Fibroblast of villous mesenchyme (primary cell): ENCODE measurements at regions not wholly inside any gene's neighbourhood (a gene's known extent, or its start where the extent isn't known, plus 50 kb on each side); places are given as distances from the start of the nearest gene placed in this dataset.

Source experiments
- DNase-seq: peaks from one replicate; pipeline ENCODE4 v3.0.0-alpha.2; 2010; ENCODE audit warnings: low read depth
- H3K4me3 ChIP-seq: 2 replicates; pipeline ENCODE4 v1.5.1; 2011; ENCODE audit warnings: low read depth, mild to moderate bottlenecking, low read length
- CTCF ChIP-seq: IDR thresholded peaks from 2 replicates; pipeline ENCODE4 v1.5.1; 2012; ENCODE audit warnings: low read depth, mild to moderate bottlenecking, low read length; ENCODE audit not compliant: insufficient read depth

DNA sequence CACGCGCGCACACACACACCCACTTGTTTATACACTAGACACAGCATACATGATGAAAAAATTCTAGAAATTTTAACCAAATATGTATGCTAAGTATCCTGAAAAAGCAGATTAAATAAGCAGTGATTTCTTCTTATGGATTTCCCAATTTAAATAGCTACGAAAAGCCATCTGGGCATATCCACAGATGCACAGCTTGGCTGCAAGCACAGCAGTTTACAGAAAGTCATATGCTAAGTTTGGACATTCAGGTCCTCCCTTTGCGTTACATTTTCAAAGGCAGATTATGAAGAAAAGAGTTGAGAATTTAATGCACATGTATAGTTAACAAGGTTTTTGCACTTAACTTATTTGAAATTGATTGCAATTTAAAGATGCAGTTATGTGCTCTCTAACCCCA, 542.2 kb upstream of the EPHA5 start:
- H3K4me3 ChIP-seq = no peak overlapping the region
- DNase-seq = no peak
- TF ChIP-seq CTCF = no peak

DNA sequence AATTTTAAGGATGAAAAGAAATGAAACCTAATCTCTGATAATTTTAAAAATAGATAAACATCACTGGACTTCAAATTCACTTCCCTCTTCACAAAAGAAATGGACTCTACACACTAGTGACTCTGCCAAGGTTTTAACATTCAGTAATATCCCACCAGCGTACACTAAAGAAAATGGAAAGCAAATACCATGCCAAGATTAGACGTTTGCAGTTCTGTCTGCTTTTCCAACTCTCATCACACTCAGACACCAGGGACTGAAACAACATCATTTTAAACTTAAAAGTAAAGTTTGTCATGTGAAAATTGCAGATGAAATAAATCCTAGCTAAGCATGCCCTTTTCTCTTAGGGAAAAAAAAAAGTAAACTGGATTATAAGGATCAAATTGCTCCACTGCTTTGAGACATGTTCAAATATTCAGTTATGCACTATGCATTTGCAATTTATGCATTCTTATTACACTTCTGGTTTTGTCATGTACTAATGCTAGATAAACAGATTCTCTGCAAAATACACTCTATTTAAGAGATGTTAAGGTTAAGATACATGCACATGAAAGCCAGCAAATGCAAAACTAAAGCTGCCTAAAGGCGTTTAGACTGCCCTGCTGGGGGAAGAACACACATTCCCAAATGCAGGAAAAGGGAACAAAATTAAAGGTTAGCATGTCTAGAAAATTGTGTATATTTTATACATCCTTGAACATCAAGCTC, 534.4 kb upstream of the EPHA5 start:
- H3K4me3 ChIP-seq = no peak overlapping the region
- TF ChIP-seq CTCF = no peak
- DNase-seq = no peak

- H3K4me3 ChIP-seq = no peak overlapping the region
- DNase-seq = no peak
These were observed 532.6 kb upstream of the EPHA5 start for GRCh38 chr4:66202870-66203269.

GRCh38 chr4:66197451-66197850, 527.2 kb upstream of the EPHA5 start:
- no peak overlapping the region for H3K4me3 ChIP-seq
- no peak for DNase-seq
- no peak for TF ChIP-seq CTCF

More at GRCh38 chr4:66202870-66203269, 532.6 kb upstream of the EPHA5 start:
- TF ChIP-seq CTCF = no peak

DNA sequence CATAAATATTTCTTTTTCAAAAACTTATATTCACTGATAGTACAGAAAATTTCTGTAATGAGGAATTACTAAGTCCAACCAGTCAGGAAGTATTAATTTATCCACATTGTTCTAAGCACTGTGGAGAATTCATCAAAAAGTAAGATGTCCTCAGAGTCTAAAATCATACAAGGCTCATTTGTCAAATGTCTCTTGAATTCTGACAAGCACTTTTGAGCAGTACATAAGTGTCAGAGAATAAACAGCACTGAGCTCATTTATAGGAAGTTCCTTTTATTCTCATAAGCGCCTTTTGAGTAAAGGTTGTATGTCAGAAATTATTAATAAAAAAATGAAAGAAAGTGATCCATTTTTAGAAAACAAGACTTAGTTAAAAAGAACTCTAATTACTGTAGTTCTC, 523.2 kb upstream of the EPHA5 start:
- H3K4me3 ChIP-seq = no peak overlapping the region
- no peak for TF ChIP-seq CTCF
- DNase-seq = no peak

- no peak for TF ChIP-seq CTCF
- DNase-seq = no peak
- no peak overlapping the region for H3K4me3 ChIP-seq
These were observed 517.0 kb upstream of the EPHA5 start for GRCh38 chr4:66187175-66187720.

GRCh38 chr4:66186095-66186494, 515.8 kb upstream of the EPHA5 start:
- H3K4me3 ChIP-seq = no peak overlapping the region
- DNase-seq = no peak
- no peak for TF ChIP-seq CTCF
